K562 (cell line): ENCODE measurements at regions not wholly inside any gene's neighbourhood (a gene's known extent, or its start where the extent isn't known, plus 50 kb on each side); places are given as distances from the start of the nearest gene placed in this dataset.

ENCODE experiments used
- ATAC-seq: fragments of 200-7000 bp; cut with Tn5 transposase; 3 replicates; pipeline ENCODE4 v1.9.1; 2020; ENCODE audit warnings: moderate library complexity
- BruUV-seq: library from RNA; stranded (reverse); fragments of 400-500 nt; replicated peaks from 2 replicates; lab custom pipeline; 2021; lab: Mats Ljungman, UMichigan
- CTCF ChIA-PET: fragments of 300-600 bp; formaldehyde crosslinking; extraction: SDS; loops from one replicate; lab custom pipeline; 2021; ENCODE audit warnings: low intra/inter-chr PET ratio; lab: Yijun Ruan, JAX
- POLR2A ChIA-PET: fragments of 300-600, 350-650 bp; sonication (Branson Sonifier 250); formaldehyde crosslinking; extraction: SDS; loops from one replicate; lab custom pipeline; 2021; ENCODE audit warnings: antibody characterized with exemption, inconsistent platforms; lab: Yijun Ruan, JAX
- DNase-seq, 4 experiments: peaks; one replicate each; pipeline versions ENCODE4 v3.0.0 to v3.0.0-alpha.2; 2011 to 2018; ENCODE audit warnings: low spot score in 3 of 4, mixed read lengths in 3 of 4; ENCODE audit errors: extremely low read depth in 1 of 4
- FAIRE-seq: peaks from 2 replicates; lab custom pipeline; 2011; peaks lifted over from hg19 to GRCh38; lab: Jason Lieb, UNC
- H2AFZ ChIP-seq: 2 replicates; pipeline ENCODE4 v1.6.0; 2011; ENCODE audit warnings: low read depth, low read length, control low read depth, inconsistent platforms
- H3K27ac ChIP-seq: fragments of 200-600 bp; 3 replicates; pipeline ENCODE4 v1.8.0; 2011; ENCODE audit warnings: low read depth, mild to moderate bottlenecking, control low read depth, inconsistent platforms, low read length, moderate library complexity, mixed read lengths; ENCODE audit errors: extremely low read depth
- H3K27me3 ChIP-seq, 2 experiments: fragments of 300-600 bp in 1 of 2; 2 replicates in 1 of 2; 3 replicates in 1 of 2; pipeline versions ENCODE4 v1.6.0 to v1.8.0; 2011; ENCODE audit warnings: inconsistent platforms in 2 of 2, low read length in 2 of 2, mild to moderate bottlenecking in 1 of 2, mixed read lengths in 1 of 2, moderate library complexity in 1 of 2; ENCODE audit not compliant: control insufficient read depth in 2 of 2, insufficient read depth in 2 of 2
- H3K36me3 ChIP-seq: fragments of 300-600 bp; 3 replicates; pipeline ENCODE4 v1.8.0; 2011; ENCODE audit warnings: mild to moderate bottlenecking, low read length, inconsistent platforms; ENCODE audit not compliant: control insufficient read depth, insufficient read depth
- H3K4me1 ChIP-seq, 2 experiments: fragments of 200-600 bp in 1 of 2; replicated peaks in 1 of 2; 2 replicates in 1 of 2; 3 replicates in 1 of 2; pipeline versions ENCODE4 v1.5.1 to v1.8.0; 2011; ENCODE audit warnings: inconsistent platforms in 2 of 2, low read length in 2 of 2, mild to moderate bottlenecking in 1 of 2, mixed read lengths in 1 of 2, moderate library complexity in 1 of 2; ENCODE audit not compliant: control insufficient read depth in 2 of 2, insufficient read depth in 2 of 2
- H3K4me2 ChIP-seq: 2 replicates; pipeline ENCODE4 v1.6.1; 2011; ENCODE audit warnings: low read length, control low read depth, inconsistent platforms, mixed read lengths; ENCODE audit not compliant: insufficient read depth
- H3K4me3 ChIP-seq: fragments of 200-600 bp; sonication (generic), shearing (Covaris generic); 2 replicates; pipeline ENCODE4 v1.5.1; 2016; ENCODE audit warnings: control low read depth, inconsistent platforms
- H3K79me2 ChIP-seq: fragments of 200-600 bp; 3 replicates; pipeline ENCODE4 v1.8.0; 2011; ENCODE audit warnings: low read length, inconsistent platforms; ENCODE audit not compliant: control insufficient read depth, insufficient read depth
- H3K9ac ChIP-seq, 2 experiments: 2 replicates each; pipeline versions ENCODE4 v1.6.0 to v1.6.1; 2011; ENCODE audit warnings: low read depth in 2 of 2, low read length in 2 of 2, control low read depth in 1 of 2, inconsistent platforms in 1 of 2, mild to moderate bottlenecking in 1 of 2, mixed read lengths in 1 of 2; ENCODE audit not compliant: insufficient read depth in 1 of 2
- H3K9me1 ChIP-seq: one replicate; pipeline ENCODE4 v1.6.0; 2011; ENCODE audit warnings: inconsistent platforms, mild to moderate bottlenecking, low read length, moderate library complexity; ENCODE audit not compliant: control insufficient read depth, insufficient read depth
- H3K9me3 ChIP-seq: replicated peaks from 2 replicates; pipeline ENCODE4 v1.5.1; 2011; ENCODE audit warnings: low read depth, low read length, inconsistent platforms; ENCODE audit not compliant: control insufficient read depth, insufficient read depth
- H4K20me1 ChIP-seq: replicated peaks from 2 replicates; pipeline ENCODE4 v1.6.1; 2011; ENCODE audit warnings: low read length, inconsistent platforms, mixed read lengths; ENCODE audit not compliant: control insufficient read depth, insufficient read depth
- CREB1 ChIP-seq, 2 experiments: sonication (generic) in 1 of 2; formaldehyde crosslinking in 1 of 2; IDR thresholded peaks; 2 replicates each; pipeline versions ENCODE4 v1.6.1 to v1.8.0; 2012 to 2022; ENCODE audit warnings: inconsistent platforms in 1 of 2, mild to moderate bottlenecking in 1 of 2, missing genetic modification reagents in 1 of 2, moderate library complexity in 1 of 2
- GATA2 ChIP-seq: sonication (generic); formaldehyde crosslinking; IDR thresholded peaks from 2 replicates; pipeline ENCODE4 v1.4.0; 2020; ENCODE audit warnings: mild to moderate bottlenecking, missing genetic modification reagents
- HDGF ChIP-seq: fragments of 450-650 bp; IDR thresholded peaks from 2 replicates; pipeline ENCODE4 v1.6.1; 2016
- HNRNPLL ChIP-seq: fragments of 200-400 bp; formaldehyde crosslinking; IDR thresholded peaks from 2 replicates; pipeline ENCODE4 v1.6.1; 2017; ENCODE audit warnings: low read length, low read depth, mild to moderate bottlenecking; ENCODE audit not compliant: poor library complexity, severe bottlenecking
- NFE2 ChIP-seq: IDR thresholded peaks from 2 replicates; pipeline ENCODE4 v1.6.1; 2014; ENCODE audit warnings: antibody characterized with exemption, low read depth
- POLR2H ChIP-seq: IDR thresholded peaks from 2 replicates; pipeline ENCODE4 v1.6.1; 2016; ENCODE audit warnings: missing genetic modification characterization, low read depth, mild to moderate bottlenecking, control low read depth, missing compliant biosample characterization, moderate library complexity
- SMARCC2 ChIP-seq: fragments of 450-650 bp; IDR thresholded peaks from 2 replicates; pipeline ENCODE4 v1.6.1; 2017; ENCODE audit warnings: antibody characterized with exemption, moderate library complexity, mild to moderate bottlenecking, low read depth
- WGBS: fragments of 100-300 bp; shearing (Covaris generic); methylation state at CpG from one replicate; pipeline ENCODE4 v1.1.6; 2016; ENCODE audit warnings: low coverage, mixed read lengths; ENCODE audit not compliant: insufficient coverage; ENCODE audit errors: missing lambda C conversion rate; 5-methylcytosine and 5-hydroxymethylcytosine counted together
- in situ Hi-C: fragments of 300-500 bp; cut with MboI; formaldehyde crosslinking; loops from 4 replicates; pipeline ENCODE4 v1.15.0; 2018; ENCODE audit warnings: inconsistent platforms, mixed read lengths
- intact Hi-C: fragments of 100-400 bp; cut with micrococcal nuclease; formaldehyde crosslinking; loops from 2 replicates; pipeline ENCODE4 v1.14.2; 2022
- TF ChIP-seq, protein P1 (sequence below): sonication (generic); formaldehyde crosslinking; IDR thresholded peaks from 2 replicates; pipeline ENCODE4 v1.4.0; 2020; ENCODE audit warnings: mild to moderate bottlenecking, missing genetic modification reagents
- TF ChIP-seq, protein P2 (sequence below): fragments of 150-350 bp; IDR thresholded peaks from 2 replicates; pipeline ENCODE4 v1.6.1; 2014; ENCODE audit warnings: low read depth, mild to moderate bottlenecking, low read length, borderline replicate concordance
- TF ChIP-seq, protein P3 (sequence below): IDR thresholded peaks from 3 replicates; pipeline ENCODE4 v1.6.1; 2011; ENCODE audit warnings: borderline replicate concordance, mild to moderate bottlenecking, moderate library complexity; ENCODE audit not compliant: insufficient read length; ENCODE audit errors: extremely low read depth

- Histone ChIP-seq H3K9ac (no peak overlapping the region), H3K27ac (no peak overlapping the region), H3K79me2 (no peaks in the 10 kb centered on the region), H3K9me3 (no peaks in the 10 kb centered on the region), H3K4me2 (no peak overlapping the region), H4K20me1 (no peaks in the 10 kb centered on the region), H3K9me1 (no peaks in the 10 kb centered on the region), H3K27me3 (peaks cover 0 to 3% of the 10 kb centered on the region in 2 experiments; a peak in 1 of 5 replicates), H2AFZ (no peak overlapping the region), H3K4me3 (no peak overlapping the region), H3K4me1 (no peaks in the 10 kb centered on the region), H3K36me3 (no peaks in the 10 kb centered on the region)
- ChIA-PET POLR2A (interaction anchor here (0.6 to 0.8 kb wide), 2 partner anchors 27 to 274 kb away, joined by 3 read pairs; no protein-coding TSS in a partner anchor), CTCF (no interaction called here)
- DNase-seq (no peak), ATAC-seq (no peak), FAIRE-seq (no peak)
- intact Hi-C loops (no loop called here), in situ Hi-C loops (no loop called here)
- BruUV-seq = no TSS peak
- under 1% methylated on average over 4 of the region's 4 CpGs for WGBS
- TF ChIP-seq SMARCC2 = no peak
- TF ChIP-seq, protein P1, sequence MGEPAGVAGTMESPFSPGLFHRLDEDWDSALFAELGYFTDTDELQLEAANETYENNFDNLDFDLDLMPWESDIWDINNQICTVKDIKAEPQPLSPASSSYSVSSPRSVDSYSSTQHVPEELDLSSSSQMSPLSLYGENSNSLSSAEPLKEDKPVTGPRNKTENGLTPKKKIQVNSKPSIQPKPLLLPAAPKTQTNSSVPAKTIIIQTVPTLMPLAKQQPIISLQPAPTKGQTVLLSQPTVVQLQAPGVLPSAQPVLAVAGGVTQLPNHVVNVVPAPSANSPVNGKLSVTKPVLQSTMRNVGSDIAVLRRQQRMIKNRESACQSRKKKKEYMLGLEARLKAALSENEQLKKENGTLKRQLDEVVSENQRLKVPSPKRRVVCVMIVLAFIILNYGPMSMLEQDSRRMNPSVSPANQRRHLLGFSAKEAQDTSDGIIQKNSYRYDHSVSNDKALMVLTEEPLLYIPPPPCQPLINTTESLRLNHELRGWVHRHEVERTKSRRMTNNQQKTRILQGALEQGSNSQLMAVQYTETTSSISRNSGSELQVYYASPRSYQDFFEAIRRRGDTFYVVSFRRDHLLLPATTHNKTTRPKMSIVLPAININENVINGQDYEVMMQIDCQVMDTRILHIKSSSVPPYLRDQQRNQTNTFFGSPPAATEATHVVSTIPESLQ (CRISPR knock-in tag) = no peak
- TF ChIP-seq, protein P2, sequence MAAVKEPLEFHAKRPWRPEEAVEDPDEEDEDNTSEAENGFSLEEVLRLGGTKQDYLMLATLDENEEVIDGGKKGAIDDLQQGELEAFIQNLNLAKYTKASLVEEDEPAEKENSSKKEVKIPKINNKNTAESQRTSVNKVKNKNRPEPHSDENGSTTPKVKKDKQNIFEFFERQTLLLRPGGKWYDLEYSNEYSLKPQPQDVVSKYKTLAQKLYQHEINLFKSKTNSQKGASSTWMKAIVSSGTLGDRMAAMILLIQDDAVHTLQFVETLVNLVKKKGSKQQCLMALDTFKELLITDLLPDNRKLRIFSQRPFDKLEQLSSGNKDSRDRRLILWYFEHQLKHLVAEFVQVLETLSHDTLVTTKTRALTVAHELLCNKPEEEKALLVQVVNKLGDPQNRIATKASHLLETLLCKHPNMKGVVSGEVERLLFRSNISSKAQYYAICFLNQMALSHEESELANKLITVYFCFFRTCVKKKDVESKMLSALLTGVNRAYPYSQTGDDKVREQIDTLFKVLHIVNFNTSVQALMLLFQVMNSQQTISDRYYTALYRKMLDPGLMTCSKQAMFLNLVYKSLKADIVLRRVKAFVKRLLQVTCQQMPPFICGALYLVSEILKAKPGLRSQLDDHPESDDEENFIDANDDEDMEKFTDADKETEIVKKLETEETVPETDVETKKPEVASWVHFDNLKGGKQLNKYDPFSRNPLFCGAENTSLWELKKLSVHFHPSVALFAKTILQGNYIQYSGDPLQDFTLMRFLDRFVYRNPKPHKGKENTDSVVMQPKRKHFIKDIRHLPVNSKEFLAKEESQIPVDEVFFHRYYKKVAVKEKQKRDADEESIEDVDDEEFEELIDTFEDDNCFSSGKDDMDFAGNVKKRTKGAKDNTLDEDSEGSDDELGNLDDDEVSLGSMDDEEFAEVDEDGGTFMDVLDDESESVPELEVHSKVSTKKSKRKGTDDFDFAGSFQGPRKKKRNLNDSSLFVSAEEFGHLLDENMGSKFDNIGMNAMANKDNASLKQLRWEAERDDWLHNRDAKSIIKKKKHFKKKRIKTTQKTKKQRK = no peak
- TF ChIP-seq, protein P3, sequence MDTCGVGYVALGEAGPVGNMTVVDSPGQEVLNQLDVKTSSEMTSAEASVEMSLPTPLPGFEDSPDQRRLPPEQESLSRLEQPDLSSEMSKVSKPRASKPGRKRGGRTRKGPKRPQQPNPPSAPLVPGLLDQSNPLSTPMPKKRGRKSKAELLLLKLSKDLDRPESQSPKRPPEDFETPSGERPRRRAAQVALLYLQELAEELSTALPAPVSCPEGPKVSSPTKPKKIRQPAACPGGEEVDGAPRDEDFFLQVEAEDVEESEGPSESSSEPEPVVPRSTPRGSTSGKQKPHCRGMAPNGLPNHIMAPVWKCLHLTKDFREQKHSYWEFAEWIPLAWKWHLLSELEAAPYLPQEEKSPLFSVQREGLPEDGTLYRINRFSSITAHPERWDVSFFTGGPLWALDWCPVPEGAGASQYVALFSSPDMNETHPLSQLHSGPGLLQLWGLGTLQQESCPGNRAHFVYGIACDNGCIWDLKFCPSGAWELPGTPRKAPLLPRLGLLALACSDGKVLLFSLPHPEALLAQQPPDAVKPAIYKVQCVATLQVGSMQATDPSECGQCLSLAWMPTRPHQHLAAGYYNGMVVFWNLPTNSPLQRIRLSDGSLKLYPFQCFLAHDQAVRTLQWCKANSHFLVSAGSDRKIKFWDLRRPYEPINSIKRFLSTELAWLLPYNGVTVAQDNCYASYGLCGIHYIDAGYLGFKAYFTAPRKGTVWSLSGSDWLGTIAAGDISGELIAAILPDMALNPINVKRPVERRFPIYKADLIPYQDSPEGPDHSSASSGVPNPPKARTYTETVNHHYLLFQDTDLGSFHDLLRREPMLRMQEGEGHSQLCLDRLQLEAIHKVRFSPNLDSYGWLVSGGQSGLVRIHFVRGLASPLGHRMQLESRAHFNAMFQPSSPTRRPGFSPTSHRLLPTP = no peak
- TF ChIP-seq GATA2 (CRISPR knock-in tag) = no peak
- no peak for TF ChIP-seq NFE2
- TF ChIP-seq CREB1 (IDR thresholded peaks at IDR 0.05) = no peak
- no peak for TF ChIP-seq CREB1 (CRISPR knock-in tag; IDR thresholded peaks at IDR 0.05)
- no peak for TF ChIP-seq HNRNPLL
- TF ChIP-seq POLR2H = no peak
- no peak for TF ChIP-seq HDGF
Measured at GRCh38 chr7:142500366-142500765, 242.5 kb upstream of the PRSS58 start.
